ENCODE measurements at regions not wholly inside any gene's neighbourhood (a gene's known extent, or its start where the extent isn't known, plus 50 kb on each side); places are given as distances from the start of the nearest gene placed in this dataset.

DNA sequence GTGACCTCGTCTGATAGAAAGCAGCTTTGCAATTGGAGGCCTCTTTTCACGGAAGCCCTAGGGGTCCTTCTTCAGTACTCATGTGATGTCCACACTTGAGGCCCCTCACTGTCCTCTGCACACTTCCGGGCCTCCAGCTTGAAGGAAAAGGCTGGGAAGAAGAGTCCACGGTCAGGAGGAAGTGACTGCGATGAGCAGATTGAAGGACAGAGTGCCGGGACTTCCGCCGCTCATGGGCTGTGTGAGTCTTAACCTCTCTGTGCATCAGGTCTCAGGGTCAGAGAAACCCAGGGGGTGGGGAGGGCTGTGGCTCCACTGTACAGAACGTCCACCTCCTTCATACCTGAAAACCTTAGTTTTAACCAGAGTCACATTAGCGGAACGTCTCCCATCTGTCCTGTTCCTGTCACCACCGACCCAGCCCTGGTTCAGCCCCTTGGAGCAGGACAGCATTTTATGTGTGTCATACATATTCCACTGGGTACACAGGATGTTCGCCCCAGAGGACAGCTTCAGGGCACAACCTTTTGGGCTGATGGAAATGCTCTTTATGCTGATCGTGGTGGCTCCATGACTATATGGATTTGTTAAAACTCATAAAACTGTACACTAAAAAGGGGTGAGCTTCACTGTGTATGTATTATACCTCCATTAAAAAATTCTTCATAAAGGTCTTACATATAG lies 51.0 kb upstream of the SORCS2 start:
- no peak for DNase-seq (ENCODE audit: low read depth)
- H3K4me3 ChIP-seq (ENCODE audit: low read depth, low read length) = no peak overlapping the region
- TF ChIP-seq MYC (IDR thresholded peaks at IDR 0.05; ENCODE audit: low read depth, low read length) (no peak), POLR2A (IDR thresholded peaks at IDR 0.05; ENCODE audit: extremely low read depth, insufficient read length) (no peak), MAX (IDR thresholded peaks at IDR 0.05; ENCODE audit: low read depth, low read length) (no peak)
- TF ChIP-seq, protein P1, sequence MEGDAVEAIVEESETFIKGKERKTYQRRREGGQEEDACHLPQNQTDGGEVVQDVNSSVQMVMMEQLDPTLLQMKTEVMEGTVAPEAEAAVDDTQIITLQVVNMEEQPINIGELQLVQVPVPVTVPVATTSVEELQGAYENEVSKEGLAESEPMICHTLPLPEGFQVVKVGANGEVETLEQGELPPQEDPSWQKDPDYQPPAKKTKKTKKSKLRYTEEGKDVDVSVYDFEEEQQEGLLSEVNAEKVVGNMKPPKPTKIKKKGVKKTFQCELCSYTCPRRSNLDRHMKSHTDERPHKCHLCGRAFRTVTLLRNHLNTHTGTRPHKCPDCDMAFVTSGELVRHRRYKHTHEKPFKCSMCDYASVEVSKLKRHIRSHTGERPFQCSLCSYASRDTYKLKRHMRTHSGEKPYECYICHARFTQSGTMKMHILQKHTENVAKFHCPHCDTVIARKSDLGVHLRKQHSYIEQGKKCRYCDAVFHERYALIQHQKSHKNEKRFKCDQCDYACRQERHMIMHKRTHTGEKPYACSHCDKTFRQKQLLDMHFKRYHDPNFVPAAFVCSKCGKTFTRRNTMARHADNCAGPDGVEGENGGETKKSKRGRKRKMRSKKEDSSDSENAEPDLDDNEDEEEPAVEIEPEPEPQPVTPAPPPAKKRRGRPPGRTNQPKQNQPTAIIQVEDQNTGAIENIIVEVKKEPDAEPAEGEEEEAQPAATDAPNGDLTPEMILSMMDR (IDR thresholded peaks at IDR 0.05; ENCODE audit: low read depth, low read length) = no peak

DNA sequence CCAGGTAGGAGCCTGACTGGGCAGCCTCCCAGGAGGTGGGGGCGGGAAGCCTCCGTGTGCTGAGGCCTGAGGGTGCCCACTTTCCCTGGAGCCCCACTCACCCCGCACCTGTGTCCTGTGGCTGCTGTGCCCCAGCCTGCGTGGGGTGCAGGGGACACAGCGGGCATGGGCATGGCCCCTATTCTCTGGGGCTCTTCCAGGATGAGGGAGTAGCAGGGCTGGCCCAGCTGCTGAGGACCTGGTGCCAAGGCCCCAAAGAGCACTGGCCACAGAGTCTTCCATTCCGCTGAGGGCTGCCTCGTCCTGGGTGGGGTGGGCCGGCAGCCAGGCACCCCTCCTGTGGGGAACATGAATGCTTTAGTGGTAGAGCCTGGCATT lies 51.7 kb upstream of the SORCS2 start:
- TF ChIP-seq POLR2A (IDR thresholded peaks at IDR 0.05; ENCODE audit: extremely low read depth, insufficient read length) (no peak), MAX (IDR thresholded peaks at IDR 0.05; ENCODE audit: low read depth, low read length) (no peak)
- no peak for DNase-seq (ENCODE audit: low read depth)
- no peak overlapping the region for H3K4me3 ChIP-seq (ENCODE audit: low read depth, low read length)

- DNase-seq (ENCODE audit: low read depth) = no peak
- TF ChIP-seq POLR2A (IDR thresholded peaks at IDR 0.05; ENCODE audit: extremely low read depth, insufficient read length) (no peak), MAX (IDR thresholded peaks at IDR 0.05; ENCODE audit: low read depth, low read length) (no peak), MYC (IDR thresholded peaks at IDR 0.05; ENCODE audit: low read depth, low read length) (no peak)
- TF ChIP-seq, protein P1 (IDR thresholded peaks at IDR 0.05; ENCODE audit: low read depth, low read length) = no peak
- H3K4me3 ChIP-seq (ENCODE audit: low read depth, low read length) = no peak overlapping the region
Measured at GRCh38 chr4:7140062-7140691, 52.2 kb upstream of the SORCS2 start.

DNA sequence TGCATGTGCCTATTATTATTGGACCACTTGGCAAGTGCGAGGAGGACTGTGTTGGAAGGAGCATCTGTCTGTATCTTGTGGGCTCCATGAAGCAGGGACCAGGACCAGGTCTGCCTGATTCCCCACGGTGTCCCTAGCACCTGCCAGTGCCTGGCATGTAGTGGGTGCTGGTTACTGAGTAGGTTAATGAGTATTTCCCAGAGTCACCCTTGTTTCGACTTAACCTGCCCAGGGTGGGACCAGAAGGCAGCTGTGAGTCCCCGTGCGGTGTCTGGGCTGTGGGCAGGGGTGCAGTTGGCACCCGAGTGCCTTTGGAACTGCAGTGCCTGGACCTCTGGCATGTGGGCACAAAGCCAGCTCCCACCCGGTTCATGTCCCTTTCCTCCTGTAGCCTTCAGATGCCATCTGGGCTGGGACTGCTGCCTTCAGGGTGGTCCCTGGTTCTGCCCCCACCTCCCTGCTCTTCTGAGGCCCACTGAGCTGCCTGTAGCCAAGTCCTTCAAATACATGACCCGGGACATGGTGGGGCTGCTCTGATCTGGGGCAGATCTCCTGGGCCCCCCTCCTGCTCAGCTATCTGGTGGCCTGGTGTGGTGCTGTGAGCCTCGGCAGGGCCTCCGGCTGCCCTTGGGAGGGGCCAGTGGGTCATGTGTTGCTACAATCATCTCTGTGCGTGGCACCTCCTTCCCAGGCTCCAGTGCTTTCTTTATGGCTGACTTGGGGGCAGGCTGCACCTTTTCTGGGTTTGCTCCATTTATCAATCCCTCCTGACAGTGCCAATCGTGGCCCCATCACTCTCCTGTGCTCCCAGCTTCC lies 53.0 kb upstream of the SORCS2 start:
- H3K4me3 ChIP-seq (ENCODE audit: low read depth, low read length) = no peak overlapping the region
- TF ChIP-seq, protein P1 (IDR thresholded peaks at IDR 0.05; ENCODE audit: low read depth, low read length) = no peak
- no peak for TF ChIP-seq POLR2A (IDR thresholded peaks at IDR 0.05; ENCODE audit: extremely low read depth, insufficient read length)
- no peak for TF ChIP-seq MAX (IDR thresholded peaks at IDR 0.05; ENCODE audit: low read depth, low read length)
- TF ChIP-seq MYC (IDR thresholded peaks at IDR 0.05; ENCODE audit: low read depth, low read length) = no peak
- DNase-seq (ENCODE audit: low read depth) = no peak

DNA sequence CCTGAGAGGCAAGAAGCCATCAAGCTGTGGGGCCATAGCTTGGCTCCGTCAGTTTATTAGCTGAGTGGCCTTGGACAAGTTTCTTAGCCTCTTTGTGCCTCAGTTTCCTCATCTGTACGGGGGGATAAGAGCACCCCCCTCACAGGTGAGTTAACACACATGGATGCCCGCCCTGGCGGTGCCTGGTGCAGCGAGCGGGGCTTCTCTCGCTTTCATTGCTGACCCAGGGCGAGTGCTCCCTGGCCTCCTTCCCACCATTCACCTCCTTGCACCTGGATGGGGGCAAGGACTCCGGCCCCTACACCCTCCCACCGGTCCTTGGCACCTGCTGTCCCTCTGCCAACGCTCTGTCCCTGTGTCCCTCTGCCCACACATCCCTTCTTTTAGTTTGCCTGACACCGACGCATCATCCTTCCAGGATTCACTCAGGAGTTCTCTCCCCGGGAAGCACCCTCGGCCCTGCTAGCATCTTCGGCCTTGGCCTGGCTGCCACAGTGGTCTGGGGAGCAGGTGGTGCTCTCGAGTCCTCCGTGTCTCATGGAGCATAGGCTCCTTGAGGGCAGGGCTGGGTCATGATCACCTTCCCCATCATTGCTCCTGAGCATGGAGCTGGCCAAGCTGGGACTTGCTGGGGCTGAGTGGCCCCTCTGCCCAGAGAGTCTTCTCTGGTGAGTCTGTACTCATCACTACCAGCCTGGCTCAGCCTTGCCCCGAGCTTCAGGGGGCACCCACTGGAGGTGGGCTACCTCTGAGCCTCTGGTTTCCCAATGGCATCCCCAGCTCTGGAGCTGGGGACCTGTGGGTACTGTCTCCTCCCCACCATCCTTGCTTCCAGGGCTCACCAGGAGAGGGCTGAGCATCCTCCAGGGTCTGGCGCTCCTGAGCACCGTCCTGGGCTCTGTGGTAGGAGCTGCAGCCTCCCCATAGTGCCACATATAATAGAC lies 53.8 kb upstream of the SORCS2 start:
- DNase-seq (ENCODE audit: low read depth) = no peak
- TF ChIP-seq, protein P1 (IDR thresholded peaks at IDR 0.05; ENCODE audit: low read depth, low read length) = no peak
- TF ChIP-seq POLR2A (IDR thresholded peaks at IDR 0.05; ENCODE audit: extremely low read depth, insufficient read length) = no peak
- no peak for TF ChIP-seq MAX (IDR thresholded peaks at IDR 0.05; ENCODE audit: low read depth, low read length)
- no peak for TF ChIP-seq MYC (IDR thresholded peaks at IDR 0.05; ENCODE audit: low read depth, low read length)
- H3K4me3 ChIP-seq (ENCODE audit: low read depth, low read length) = no peak overlapping the region

Measured in NB4 (cell line).